HG03066 (cell line): ENCODE measurements at regions not wholly inside any gene's neighbourhood (a gene's known extent, or its start where the extent isn't known, plus 50 kb on each side); places are given as distances from the start of the nearest gene placed in this dataset.

Experiments used
- ATAC-seq: cut with Tn5 transposase; IDR thresholded peaks from one replicate; pipeline ENCODE4 v1.9.1; 2021; ENCODE audit warnings: low read depth; ENCODE audit not compliant: unreplicated experiment

DNA sequence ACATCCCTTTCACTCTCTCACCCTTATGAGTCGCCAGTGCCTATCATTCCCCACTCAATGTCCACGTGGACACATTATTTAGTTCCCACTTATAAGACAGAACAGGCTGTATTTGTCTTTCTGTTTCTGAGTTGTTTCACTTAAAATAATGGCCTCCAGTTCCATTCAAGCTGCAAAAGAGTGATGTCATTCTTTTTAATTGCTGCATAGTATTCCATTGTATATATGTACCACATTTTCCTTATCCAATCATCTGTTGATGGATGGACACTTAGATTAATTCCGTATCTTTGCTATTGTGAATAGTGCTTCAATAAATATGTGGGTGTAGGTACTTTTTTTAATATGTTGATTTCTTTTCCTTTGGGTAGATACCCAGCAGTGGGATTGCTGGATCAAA lies 79.1 kb downstream of the ZNF365 start:
- ATAC-seq = no peak

GRCh38 chr10:62454687-62455397 lies 80.7 kb downstream of the ZNF365 start:
- ATAC-seq = no peak

- ATAC-seq = peak; percentile 96
Measured at GRCh38 chr10:62456611-62457101, 82.5 kb downstream of the ZNF365 start.

DNA sequence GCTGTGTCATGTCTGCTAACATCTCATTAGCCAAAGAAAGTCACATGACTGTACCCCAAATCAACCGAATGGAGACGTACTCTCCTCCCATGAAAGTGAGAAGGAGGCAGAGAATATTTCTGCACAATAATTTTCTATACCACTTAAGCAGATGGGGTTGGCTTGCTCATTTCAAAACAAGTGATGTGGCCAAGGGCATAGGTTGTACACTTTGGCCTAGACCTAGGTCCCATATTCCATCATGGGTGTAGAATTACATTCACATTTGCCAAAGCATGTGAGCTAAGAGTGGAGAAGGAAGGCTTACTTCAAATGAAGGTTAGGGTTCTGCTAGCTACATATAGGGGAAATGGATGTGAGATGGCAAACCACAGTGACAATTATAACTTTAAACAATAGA lies 83.0 kb downstream of the ZNF365 start:
- ATAC-seq = no peak

GRCh38 chr10:62457598-62457997 lies 83.4 kb downstream of the ZNF365 start:
- ATAC-seq = peak; percentile 34

DNA sequence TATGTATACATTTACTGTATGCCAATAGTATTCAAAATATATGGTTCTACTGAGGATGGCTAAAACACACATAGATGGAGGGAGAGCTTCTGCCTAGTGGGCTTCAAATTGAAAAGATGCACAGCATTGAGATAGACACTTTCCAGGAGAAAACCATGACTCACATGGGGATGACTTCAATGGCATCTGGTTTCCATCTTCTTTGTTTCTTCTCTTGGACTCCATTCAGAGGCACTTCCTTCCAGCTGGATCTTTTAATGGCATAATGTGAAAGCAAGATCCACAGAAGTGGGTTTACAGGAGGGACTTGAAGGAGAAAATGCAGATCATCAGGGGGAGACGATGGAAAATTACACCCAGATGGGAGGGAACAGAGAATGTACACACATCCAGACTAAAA lies 84.9 kb downstream of the ZNF365 start:
- no peak for ATAC-seq

- ATAC-seq = no peak
Measured at GRCh38 chr10:62459500-62459899, 85.3 kb downstream of the ZNF365 start.

DNA sequence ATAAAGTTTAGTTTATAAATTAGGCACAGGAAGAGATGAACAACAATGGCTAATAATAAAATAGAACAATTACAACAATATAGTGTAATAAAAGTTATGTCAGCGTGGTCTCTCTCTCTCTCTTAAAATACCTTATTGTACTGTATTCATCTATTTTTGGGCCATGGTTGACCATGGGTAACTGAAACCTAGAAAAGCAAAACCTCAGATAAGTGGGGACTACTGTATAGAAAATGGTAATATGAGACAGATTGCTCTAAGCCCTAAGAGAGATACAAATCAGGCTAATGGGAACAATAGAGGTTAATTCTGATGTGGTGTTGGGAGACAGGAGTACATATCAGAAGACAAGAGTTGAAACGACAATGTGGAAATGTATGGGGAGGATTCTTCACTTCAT lies 86.2 kb downstream of the ZNF365 start:
- peak; percentile 40 for ATAC-seq

GRCh38 chr10:62461120-62461519 lies 87.0 kb downstream of the ZNF365 start:
- no peak for ATAC-seq

DNA sequence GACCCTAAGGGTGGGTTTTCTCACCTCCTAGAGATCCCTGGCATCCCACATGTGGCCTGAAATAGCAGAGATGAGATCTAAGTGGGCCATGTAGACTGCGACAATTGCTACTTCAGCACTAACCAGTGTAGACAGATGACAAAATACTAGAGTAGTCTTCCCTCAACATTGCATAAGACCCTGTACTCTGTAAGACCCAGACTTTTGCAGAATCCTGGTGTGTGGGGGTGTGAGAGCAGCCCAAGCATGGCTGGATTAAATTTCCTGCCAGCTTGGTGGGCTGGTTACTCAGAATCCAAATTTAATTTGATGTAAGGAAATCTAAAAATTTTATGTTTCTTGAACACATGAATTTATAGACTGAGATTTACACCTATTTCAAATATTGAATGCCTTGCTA lies 88.3 kb downstream of the ZNF365 start:
- no peak for ATAC-seq

GRCh38 chr10:62463364-62463763 lies 89.2 kb downstream of the ZNF365 start:
- ATAC-seq = no peak

DNA sequence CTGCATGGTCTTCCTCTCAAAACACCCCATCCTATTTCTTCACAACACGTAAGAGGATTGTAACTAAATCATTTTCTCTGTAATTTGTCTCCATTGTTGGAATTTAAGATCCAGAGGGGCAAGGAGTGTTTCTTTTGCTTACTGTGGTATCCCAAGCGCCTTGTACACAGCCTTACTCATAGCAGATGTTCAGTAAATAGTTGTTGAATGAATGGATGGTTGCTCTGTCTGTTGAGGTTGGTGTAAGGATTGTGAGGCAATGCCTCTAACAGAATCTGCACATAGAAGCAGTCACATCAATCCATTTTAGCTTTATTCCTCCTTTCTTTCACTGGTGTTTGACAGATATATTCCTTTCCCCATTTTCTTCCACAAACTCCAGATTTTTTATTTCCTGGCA lies 90.1 kb downstream of the ZNF365 start:
- ATAC-seq = no peak

GRCh38 chr10:62466590-62466989 lies 92.4 kb downstream of the ZNF365 start:
- ATAC-seq = no peak

DNA sequence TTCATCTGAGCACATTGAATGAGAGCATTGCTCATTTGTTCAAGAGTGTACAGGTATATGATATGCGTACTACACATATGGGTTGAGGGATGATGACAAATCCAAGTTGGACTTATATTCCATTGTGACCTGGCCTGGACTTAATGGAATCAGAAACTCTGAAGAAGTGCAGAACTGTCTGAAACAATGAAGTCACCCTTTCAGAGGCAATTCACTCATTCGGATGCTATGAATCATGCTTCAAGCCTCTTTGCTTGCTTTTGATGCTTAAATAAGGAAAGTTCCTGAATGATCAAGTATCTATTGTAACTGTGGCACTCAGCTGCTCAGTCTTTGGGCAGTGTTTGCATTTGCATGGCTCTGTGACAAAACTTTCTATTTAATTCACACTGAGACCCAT lies 93.4 kb downstream of the ZNF365 start:
- no peak for ATAC-seq

GRCh38 chr10:62471711-62472110 lies 97.5 kb downstream of the ZNF365 start:
- no peak for ATAC-seq

- no peak for ATAC-seq
Measured at GRCh38 chr10:62473241-62473640, 99.1 kb downstream of the ZNF365 start.

DNA sequence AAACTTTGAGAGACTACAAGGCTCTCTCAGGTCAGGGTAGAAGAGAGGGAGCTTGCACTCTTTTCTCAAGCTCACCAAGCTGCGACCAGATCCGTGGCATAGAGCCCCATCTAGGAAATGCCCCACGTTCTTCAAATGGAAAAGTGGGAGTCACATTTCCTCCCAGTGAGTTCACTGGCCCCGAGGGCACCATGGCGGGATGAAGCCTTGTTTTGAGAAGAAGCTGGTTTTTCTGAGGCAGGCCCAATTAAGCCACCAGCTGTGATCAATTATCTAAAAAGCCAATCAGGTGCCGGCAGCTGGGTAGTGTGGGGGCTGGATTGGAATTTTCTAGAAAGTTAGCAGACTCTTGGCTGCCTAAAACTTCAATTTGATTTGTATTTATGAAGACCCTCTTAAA lies 101.4 kb downstream of the ZNF365 start:
- no peak for ATAC-seq

- ATAC-seq = no peak
Measured at GRCh38 chr10:62479523-62479922, 105.4 kb downstream of the ZNF365 start.

- ATAC-seq = no peak
Measured at GRCh38 chr10:62480196-62480595, 106.0 kb downstream of the ZNF365 start.

- no peak for ATAC-seq
Measured at GRCh38 chr10:62482581-62482980, 108.4 kb downstream of the ZNF365 start.

- no peak for ATAC-seq
Measured at GRCh38 chr10:62491597-62491996, 117.4 kb downstream of the ZNF365 start.

GRCh38 chr10:62492012-62492869 lies 118.1 kb downstream of the ZNF365 start:
- ATAC-seq = no peak
